Astrocyte of the cerebellum (primary cell): ENCODE measurements at regions not wholly inside any gene's neighbourhood (a gene's known extent, or its start where the extent isn't known, plus 50 kb on each side); places are given as distances from the start of the nearest gene placed in this dataset.

ENCODE experiments used
- DNase-seq: peaks from one replicate; pipeline ENCODE4 v3.0.0-alpha.2; 2011; ENCODE audit warnings: low read depth
- H3K4me3 ChIP-seq: 2 replicates; pipeline ENCODE4 v1.5.1; 2011; ENCODE audit warnings: mild to moderate bottlenecking, low read depth, low read length, moderate library complexity
- CTCF ChIP-seq: IDR thresholded peaks from 2 replicates; pipeline ENCODE4 v1.5.1; 2012; ENCODE audit warnings: low read length, low read depth, moderate library complexity, mild to moderate bottlenecking; ENCODE audit errors: missing control alignments
- in situ Hi-C: cut with HindIII; loops from 2 replicates; pipeline ENCODE4 v1.10.0; 2017; ENCODE audit warnings: low sequenced_read_pairs

GRCh38 chr2:8543383-8544170 lies 138.3 kb upstream of the ID2 start:
- H3K4me3 ChIP-seq, result no peak overlapping the region
- DNase-seq, result peak; percentile 44
- in situ Hi-C loops, result no loop called here
- no peak for TF ChIP-seq CTCF

- no peak overlapping the region for H3K4me3 ChIP-seq
- no peak for TF ChIP-seq CTCF
- no peak for DNase-seq
- in situ Hi-C loops, result no loop called here
Observed at GRCh38 chr2:8544171-8544785, 137.6 kb upstream of the ID2 start.

GRCh38 chr2:8544786-8545694 lies 136.8 kb upstream of the ID2 start:
- peak; percentile 34 for DNase-seq

GRCh38 chr2:8545695-8546611 lies 135.9 kb upstream of the ID2 start:
- TF ChIP-seq CTCF, result no peak
- no peak for DNase-seq
- in situ Hi-C loops, result no loop called here
- H3K4me3 ChIP-seq, result no peak overlapping the region

More at GRCh38 chr2:8544786-8545694, 136.8 kb upstream of the ID2 start:
- H3K4me3 ChIP-seq, result no peak overlapping the region
- peak; percentile 43 for TF ChIP-seq CTCF
- in situ Hi-C loops, result no loop called here

- TF ChIP-seq CTCF, result no peak
- in situ Hi-C loops, result no loop called here
- H3K4me3 ChIP-seq, result no peak overlapping the region
- DNase-seq, result no peak
Observed at GRCh38 chr2:8546612-8547283, 135.1 kb upstream of the ID2 start.
